ENCODE measurements at regions not wholly inside any gene's neighbourhood (a gene's known extent, or its start where the extent isn't known, plus 50 kb on each side); places are given as distances from the start of the nearest gene placed in this dataset.

DNA sequence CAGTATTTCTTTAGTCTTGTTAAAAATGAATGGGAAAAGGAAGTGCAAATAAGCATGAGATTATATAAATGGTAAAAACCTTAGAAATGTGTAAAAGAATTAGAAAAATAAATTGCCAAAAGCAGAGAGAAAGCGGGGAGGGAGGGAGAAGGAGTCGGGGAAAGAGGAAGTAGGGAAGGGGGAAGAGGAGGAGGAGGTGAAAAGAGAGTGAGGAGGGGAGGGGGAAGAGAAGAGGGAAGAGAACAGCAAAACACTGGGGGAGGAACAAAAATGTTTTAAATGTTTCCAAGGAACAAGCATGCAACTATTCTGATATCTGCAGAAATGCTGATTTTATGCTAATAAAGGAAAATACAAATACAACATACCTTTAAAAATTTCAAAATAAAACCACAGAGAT, 317.5 kb downstream of the PIK3R1 start:
- H3K4me1 Mint-ChIP-seq (ENCODE audit: unreplicated experiment): peaks cover 12% of the 10 kb centered on the region
- no peaks in the 10 kb centered on the region for H3K36me3 Mint-ChIP-seq (ENCODE audit: low read depth, unreplicated experiment)
- no peak overlapping the region for H3K4me3 Mint-ChIP-seq (ENCODE audit: unreplicated experiment)

DNA sequence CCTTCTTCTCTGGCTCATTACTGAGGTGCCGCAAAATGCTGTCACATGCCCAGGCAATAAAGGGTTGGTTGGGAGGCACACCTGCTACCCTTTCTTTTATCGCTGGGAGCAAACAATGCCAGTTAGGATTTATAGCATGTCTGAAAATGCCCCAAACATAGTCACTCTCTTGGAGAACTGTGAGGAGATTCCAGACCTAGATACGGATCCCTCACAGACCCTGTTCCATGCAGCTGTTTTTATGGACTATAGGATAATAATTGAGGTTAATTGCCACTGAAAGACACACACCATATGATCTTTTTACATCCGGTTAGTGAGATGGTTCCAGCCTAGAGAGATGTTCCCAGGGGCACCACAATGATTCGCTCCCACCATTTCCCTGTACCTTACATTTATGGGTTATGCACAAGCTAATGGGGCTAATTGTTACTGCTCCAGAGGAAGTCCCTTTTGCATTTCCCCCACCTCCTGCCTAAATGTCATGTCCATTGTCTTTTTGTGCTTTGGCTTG, 318.1 kb downstream of the PIK3R1 start:
- peaks cover 1% of the 10 kb centered on the region for H3K27me3 Mint-ChIP-seq (ENCODE audit: unreplicated experiment)
- DNase-seq (ENCODE audit: low spot score): no peak
- peaks cover 12% of the 10 kb centered on the region for H3K4me1 Mint-ChIP-seq (ENCODE audit: unreplicated experiment)
- TF ChIP-seq, protein P1, sequence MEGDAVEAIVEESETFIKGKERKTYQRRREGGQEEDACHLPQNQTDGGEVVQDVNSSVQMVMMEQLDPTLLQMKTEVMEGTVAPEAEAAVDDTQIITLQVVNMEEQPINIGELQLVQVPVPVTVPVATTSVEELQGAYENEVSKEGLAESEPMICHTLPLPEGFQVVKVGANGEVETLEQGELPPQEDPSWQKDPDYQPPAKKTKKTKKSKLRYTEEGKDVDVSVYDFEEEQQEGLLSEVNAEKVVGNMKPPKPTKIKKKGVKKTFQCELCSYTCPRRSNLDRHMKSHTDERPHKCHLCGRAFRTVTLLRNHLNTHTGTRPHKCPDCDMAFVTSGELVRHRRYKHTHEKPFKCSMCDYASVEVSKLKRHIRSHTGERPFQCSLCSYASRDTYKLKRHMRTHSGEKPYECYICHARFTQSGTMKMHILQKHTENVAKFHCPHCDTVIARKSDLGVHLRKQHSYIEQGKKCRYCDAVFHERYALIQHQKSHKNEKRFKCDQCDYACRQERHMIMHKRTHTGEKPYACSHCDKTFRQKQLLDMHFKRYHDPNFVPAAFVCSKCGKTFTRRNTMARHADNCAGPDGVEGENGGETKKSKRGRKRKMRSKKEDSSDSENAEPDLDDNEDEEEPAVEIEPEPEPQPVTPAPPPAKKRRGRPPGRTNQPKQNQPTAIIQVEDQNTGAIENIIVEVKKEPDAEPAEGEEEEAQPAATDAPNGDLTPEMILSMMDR (IDR thresholded peaks at IDR 0.05; ENCODE audit: unreplicated experiment): no peak
- H3K9me3 Mint-ChIP-seq (ENCODE audit: unreplicated experiment): no peaks in the 10 kb centered on the region
- H3K4me3 Mint-ChIP-seq (ENCODE audit: unreplicated experiment): no peak overlapping the region
- H3K27ac Mint-ChIP-seq (ENCODE audit: unreplicated experiment): no peak overlapping the region
- H3K36me3 Mint-ChIP-seq (ENCODE audit: low read depth, unreplicated experiment): no peaks in the 10 kb centered on the region

More for the DNA sequence above, 317.5 kb downstream of the PIK3R1 start:
- no peak for DNase-seq (ENCODE audit: low spot score)
- H3K27ac Mint-ChIP-seq (ENCODE audit: unreplicated experiment): no peak overlapping the region
- peaks cover 1% of the 10 kb centered on the region for H3K27me3 Mint-ChIP-seq (ENCODE audit: unreplicated experiment)
- H3K9me3 Mint-ChIP-seq (ENCODE audit: unreplicated experiment): no peaks in the 10 kb centered on the region
- TF ChIP-seq, protein P1 (IDR thresholded peaks at IDR 0.05; ENCODE audit: unreplicated experiment): no peak

DNA sequence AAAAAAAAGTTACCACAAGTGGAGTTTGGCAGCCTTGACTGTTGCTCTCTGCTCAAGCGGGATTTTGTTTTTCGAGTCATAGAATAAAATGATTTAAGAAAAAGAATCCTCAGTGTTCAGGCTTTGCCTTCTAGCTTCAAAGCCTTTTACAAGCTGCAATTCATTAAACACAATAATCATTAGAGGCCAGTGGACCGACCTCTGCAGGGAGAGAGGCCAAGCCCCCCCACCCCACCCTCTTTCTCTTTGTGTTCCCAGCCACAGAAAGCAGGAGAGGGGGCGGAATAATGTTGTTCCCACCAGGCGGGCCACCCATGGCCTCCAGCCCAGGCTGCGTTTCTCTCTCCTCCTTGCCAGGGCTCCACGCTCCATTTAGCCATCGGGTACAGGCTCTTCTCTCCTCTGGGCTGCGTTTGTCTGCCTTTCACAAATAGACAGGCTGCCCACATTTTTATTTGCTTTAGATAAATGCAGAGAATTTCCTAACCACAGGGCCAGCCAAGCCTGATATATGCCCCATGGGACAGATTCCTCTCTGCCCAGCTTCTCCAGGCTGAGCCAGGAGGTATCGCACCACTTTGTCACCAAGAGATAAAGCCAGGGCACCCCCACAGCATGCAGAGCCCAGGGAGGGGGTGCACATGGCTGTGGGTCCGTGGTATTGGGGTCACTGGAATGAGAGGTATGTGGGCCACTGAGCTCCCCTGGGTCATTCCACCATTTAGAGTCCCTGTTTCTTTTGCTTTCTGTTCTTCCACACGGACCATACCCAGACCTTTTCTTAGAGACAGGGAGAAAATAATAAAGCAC, 318.8 kb downstream of the PIK3R1 start:
- no peaks in the 10 kb centered on the region for H3K9me3 Mint-ChIP-seq (ENCODE audit: unreplicated experiment)
- DNase-seq (ENCODE audit: low spot score): no peak
- peaks cover 12% of the 10 kb centered on the region for H3K4me1 Mint-ChIP-seq (ENCODE audit: unreplicated experiment)
- no peak overlapping the region for H3K4me3 Mint-ChIP-seq (ENCODE audit: unreplicated experiment)
- no peak overlapping the region for H3K27ac Mint-ChIP-seq (ENCODE audit: unreplicated experiment)
- TF ChIP-seq, protein P1 (IDR thresholded peaks at IDR 0.05; ENCODE audit: unreplicated experiment): no peak
- H3K27me3 Mint-ChIP-seq (ENCODE audit: unreplicated experiment): peaks cover 1% of the 10 kb centered on the region
- no peaks in the 10 kb centered on the region for H3K36me3 Mint-ChIP-seq (ENCODE audit: low read depth, unreplicated experiment)

DNA sequence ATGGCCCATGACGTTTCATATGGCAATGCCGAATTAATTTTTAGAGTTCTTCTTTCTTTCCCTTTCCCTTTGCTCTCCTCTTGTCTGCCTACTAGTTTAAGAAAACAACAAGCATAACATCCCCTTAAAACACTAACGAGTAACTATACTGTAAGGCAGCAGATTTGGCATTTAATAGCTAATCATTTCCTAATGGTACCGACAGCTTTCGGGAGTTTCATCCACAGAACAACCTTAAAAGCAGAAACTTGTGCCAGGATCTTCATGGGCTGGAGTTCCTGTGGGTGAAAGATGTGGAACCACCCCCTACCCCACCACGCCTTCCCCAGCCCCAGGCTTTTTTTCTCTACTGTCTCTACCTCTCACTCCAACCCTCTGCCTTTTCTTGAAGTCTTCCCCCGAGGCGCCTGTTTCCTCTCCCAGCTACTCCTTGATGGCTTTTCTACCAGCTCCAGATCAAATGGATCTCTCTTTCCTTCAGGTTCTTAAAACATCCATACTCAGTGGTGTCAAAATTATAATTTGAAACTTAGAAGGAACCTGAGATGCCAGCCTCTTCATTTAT, 319.5 kb downstream of the PIK3R1 start:
- no peaks in the 10 kb centered on the region for H3K9me3 Mint-ChIP-seq (ENCODE audit: unreplicated experiment)
- no peak overlapping the region for H3K27ac Mint-ChIP-seq (ENCODE audit: unreplicated experiment)
- no peak for DNase-seq (ENCODE audit: low spot score)
- TF ChIP-seq, protein P1 (IDR thresholded peaks at IDR 0.05; ENCODE audit: unreplicated experiment): no peak
- peaks cover 1% of the 10 kb centered on the region for H3K27me3 Mint-ChIP-seq (ENCODE audit: unreplicated experiment)
- H3K4me3 Mint-ChIP-seq (ENCODE audit: unreplicated experiment): no peak overlapping the region
- H3K36me3 Mint-ChIP-seq (ENCODE audit: low read depth, unreplicated experiment): no peaks in the 10 kb centered on the region
- H3K4me1 Mint-ChIP-seq (ENCODE audit: unreplicated experiment): peaks cover 12% of the 10 kb centered on the region
